SK-N-SH (cell line): ENCODE measurements at regions not wholly inside any gene's neighbourhood (a gene's known extent, or its start where the extent isn't known, plus 50 kb on each side); places are given as distances from the start of the nearest gene placed in this dataset.

Experiments used
- CTCF ChIA-PET: fragments of 300-600, 350-600 bp; formaldehyde crosslinking; extraction: SDS; loops from one replicate; lab custom pipeline; 2021; lab: Yijun Ruan, JAX
- POLR2A ChIA-PET: fragments of 350-600 bp; sonication (Branson Sonifier 250); formaldehyde crosslinking; extraction: SDS; loops from one replicate; lab custom pipeline; 2020; ENCODE audit warnings: antibody characterized with exemption, inconsistent platforms; lab: Yijun Ruan, JAX
- DNase-seq: peaks from one replicate; pipeline ENCODE4 v3.0.0; 2012
- H2AFZ ChIP-seq: fragments of 200-600 bp; sonication (generic); 2 replicates; pipeline ENCODE4 v1.8.1; 2016; ENCODE audit warnings: antibody characterized with exemption, mild to moderate bottlenecking, low read depth
- H3F3A ChIP-seq: fragments of 200-600 bp; sonication (generic); replicated peaks from 2 replicates; pipeline ENCODE3; 2016; ENCODE audit warnings: antibody characterized with exemption, mild to moderate bottlenecking; ENCODE audit not compliant: insufficient read depth
- H3K27ac ChIP-seq, 2 experiments: fragments of 200-500 bp in 1 of 2; fragments of 200-600 bp in 1 of 2; sonication (Bioruptor generic) in 1 of 2; sonication (generic), shearing (Covaris generic) in 1 of 2; 2 replicates each; pipeline versions ENCODE4 v1.5.1 to v1.6.1; 2014 to 2016; ENCODE audit warnings: low read depth in 2 of 2, inconsistent platforms in 1 of 2, low read length in 1 of 2, mild to moderate bottlenecking in 1 of 2, mixed read lengths in 1 of 2
- H3K27me3 ChIP-seq: fragments of 200-600 bp; sonication (generic), shearing (Covaris generic); 2 replicates; pipeline ENCODE4 v1.6.1; 2016; ENCODE audit warnings: mixed run types; ENCODE audit not compliant: insufficient read depth
- H3K36me3 ChIP-seq, 2 experiments: fragments of 200-500 bp in 1 of 2; fragments of 200-600 bp in 1 of 2; sonication (Bioruptor generic) in 1 of 2; sonication (generic) in 1 of 2; replicated peaks in 1 of 2; 2 replicates each; pipeline versions ENCODE3 to v1.5.1; 2014 to 2016; ENCODE audit warnings: low read length in 1 of 2, mild to moderate bottlenecking in 1 of 2; ENCODE audit not compliant: insufficient read depth in 2 of 2, control insufficient read depth in 1 of 2
- H3K4me1 ChIP-seq, 2 experiments: fragments of 200-500 bp in 1 of 2; fragments of 200-600 bp in 1 of 2; sonication (Bioruptor generic) in 1 of 2; sonication (generic), shearing (Covaris generic) in 1 of 2; 2 replicates each; pipeline versions ENCODE4 v1.5.1 to v1.6.1; 2014 to 2016; ENCODE audit warnings: low read depth in 1 of 2, low read length in 1 of 2, mixed run types in 1 of 2; ENCODE audit not compliant: insufficient read depth in 2 of 2, control insufficient read depth in 1 of 2
- H3K4me2 ChIP-seq: fragments of 200-600 bp; sonication (generic), shearing (Covaris generic); 2 replicates; pipeline ENCODE4 v1.6.1; 2017; ENCODE audit warnings: mixed run types
- H3K4me3 ChIP-seq, 2 experiments: fragments of 200-500 bp in 1 of 2; fragments of 200-600 bp in 1 of 2; sonication (Bioruptor generic) in 1 of 2; sonication (generic), shearing (Covaris generic) in 1 of 2; 2 replicates each; pipeline versions ENCODE4 v1.5.1 to v1.8.1; 2014 to 2016; ENCODE audit warnings: low read depth in 2 of 2, inconsistent platforms in 1 of 2, low read length in 1 of 2, mild to moderate bottlenecking in 1 of 2, mixed read lengths in 1 of 2, moderate library complexity in 1 of 2
- H3K79me2 ChIP-seq: fragments of 200-600 bp; sonication (generic); 2 replicates; pipeline ENCODE4 v1.8.1; 2017; ENCODE audit warnings: mild to moderate bottlenecking; ENCODE audit not compliant: insufficient read depth
- H3K9ac ChIP-seq: fragments of 200-600 bp; sonication (generic); 2 replicates; pipeline ENCODE4 v1.6.1; 2017; ENCODE audit warnings: mixed run types
- H3K9me2 ChIP-seq: fragments of 200-600 bp; sonication (generic); 2 replicates; pipeline ENCODE4 v1.6.1; 2017; ENCODE audit warnings: mixed run types
- H3K9me3 ChIP-seq: fragments of 200-600 bp; sonication (generic); 2 replicates; pipeline ENCODE4 v1.6.1; 2017; ENCODE audit warnings: mixed run types, mild to moderate bottlenecking, moderate library complexity
- H4K20me1 ChIP-seq: fragments of 200-600 bp; sonication (generic); 2 replicates; pipeline ENCODE4 v1.6.1; 2017; ENCODE audit warnings: mild to moderate bottlenecking, mixed run types; ENCODE audit not compliant: insufficient read depth
- FOSL2 ChIP-seq: IDR thresholded peaks from 2 replicates; pipeline ENCODE4 v1.4.0; 2012; ENCODE audit warnings: low read depth, mild to moderate bottlenecking, moderate library complexity, borderline replicate concordance
- FOXJ3 ChIP-seq: sonication (generic); formaldehyde crosslinking; IDR thresholded peaks from 2 replicates; pipeline ENCODE4 v1.5.1; 2020; ENCODE audit warnings: mild to moderate bottlenecking, missing genetic modification reagents
- FOXM1 ChIP-seq: IDR thresholded peaks from 2 replicates; pipeline ENCODE4 v1.4.0; 2012; ENCODE audit warnings: low read depth, mild to moderate bottlenecking
- GATA2 ChIP-seq: sonication (generic); formaldehyde crosslinking; IDR thresholded peaks from 2 replicates; pipeline ENCODE4 v1.5.0; 2020; ENCODE audit warnings: mild to moderate bottlenecking, missing genetic modification reagents
- JUND ChIP-seq: IDR thresholded peaks from 2 replicates; pipeline ENCODE4 v1.4.0; 2012
- NFIC ChIP-seq: IDR thresholded peaks from 2 replicates; pipeline ENCODE4 v1.4.0; 2012; ENCODE audit warnings: borderline replicate concordance
- RCOR1 ChIP-seq: fragments of 150-350 bp; IDR thresholded peaks from 2 replicates; pipeline ENCODE4 v1.6.1; 2017; ENCODE audit warnings: antibody characterized with exemption, low read length
- RXRA ChIP-seq: IDR thresholded peaks from 2 replicates; pipeline ENCODE4 v1.4.0; 2012; ENCODE audit warnings: low read depth, mild to moderate bottlenecking, borderline replicate concordance
- SMC3 ChIP-seq: IDR thresholded peaks from 2 replicates; pipeline ENCODE4 v1.6.1; 2012; ENCODE audit warnings: low read depth, low read length, improper control_type of control experiment
- TCF12 ChIP-seq: IDR thresholded peaks from 2 replicates; pipeline ENCODE4 v1.4.0; 2012
- TEAD4 ChIP-seq: IDR thresholded peaks from 2 replicates; pipeline ENCODE4 v1.4.0; 2012; ENCODE audit warnings: mild to moderate bottlenecking, borderline replicate concordance; ENCODE audit not compliant: insufficient read depth
- WGBS: methylation state at CpG from one replicate; pipeline ENCODE4 v1.1.6; 2017; ENCODE audit warnings: low lambda C conversion rate; 5-methylcytosine and 5-hydroxymethylcytosine counted together
- TF ChIP-seq, protein P1 (sequence below): IDR thresholded peaks from 2 replicates; pipeline ENCODE4 v1.4.0; 2012; ENCODE audit warnings: low read depth
- TF ChIP-seq, protein P2 (sequence below): IDR thresholded peaks from 2 replicates; pipeline ENCODE4; 2012
- TF ChIP-seq, protein P3 (sequence below): fragments of 200-600 bp; sonication (generic); IDR thresholded peaks from 2 replicates; pipeline ENCODE4 v1.6.1; 2017; ENCODE audit warnings: antibody characterized with exemption, mild to moderate bottlenecking, moderate library complexity
- TF ChIP-seq, protein P4 (sequence below): IDR thresholded peaks from 2 replicates; pipeline ENCODE4 v1.4.0; 2012; ENCODE audit warnings: low read depth, borderline replicate concordance
- TF ChIP-seq, protein P5 (sequence below): IDR thresholded peaks from 2 replicates; pipeline ENCODE4 v1.6.1; 2012; ENCODE audit warnings: mild to moderate bottlenecking, low read depth, low read length, moderate library complexity
- TF ChIP-seq, protein P6 (sequence below): fragments of 150-350 bp; IDR thresholded peaks from 2 replicates; pipeline ENCODE4 v1.6.1; 2016; ENCODE audit warnings: mild to moderate bottlenecking, low read depth, low read length

DNA sequence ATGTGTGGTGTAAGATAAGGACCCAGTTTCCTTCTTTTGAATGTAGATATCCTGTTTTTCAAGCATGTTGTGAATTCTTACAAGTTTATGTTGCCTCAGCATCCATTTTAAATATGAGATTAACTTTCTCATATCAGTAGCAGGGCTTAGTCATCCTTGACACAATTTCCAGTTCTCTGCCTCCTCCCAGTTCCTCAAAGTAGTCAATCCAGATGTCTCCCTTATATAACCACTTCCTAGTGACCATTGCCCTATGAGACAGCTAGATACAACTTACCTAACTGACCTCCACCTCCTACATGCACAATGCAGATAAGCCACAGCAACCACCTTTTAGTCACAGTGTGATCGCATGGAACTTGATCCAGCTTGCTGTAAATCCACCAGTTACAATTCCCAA is 269.2 kb upstream of the ZNF521 start:
- H3K9me2 ChIP-seq = no peaks in the 10 kb centered on the region
- no peak overlapping the region for H2AFZ ChIP-seq
- CTCF ChIA-PET = no interaction called here
- H3K27ac ChIP-seq = no peak overlapping the region
- no peaks in the 10 kb centered on the region for H3K9me3 ChIP-seq
- no peaks in the 10 kb centered on the region for H3K79me2 ChIP-seq
- POLR2A ChIA-PET = no interaction called here
- H3K4me2 ChIP-seq = no peak overlapping the region
- TF ChIP-seq FOXM1 (no peak), GATA2 (CRISPR knock-in tag) (no peak), NFIC (no peak), TCF12 (no peak), RXRA (no peak), RCOR1 (no peak), FOXJ3 (CRISPR knock-in tag) (no peak), JUND (no peak), SMC3 (no peak), FOSL2 (no peak), TEAD4 (no peak)
- TF ChIP-seq, protein P1, sequence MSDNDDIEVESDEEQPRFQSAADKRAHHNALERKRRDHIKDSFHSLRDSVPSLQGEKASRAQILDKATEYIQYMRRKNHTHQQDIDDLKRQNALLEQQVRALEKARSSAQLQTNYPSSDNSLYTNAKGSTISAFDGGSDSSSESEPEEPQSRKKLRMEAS = no peak
- TF ChIP-seq, protein P2, sequence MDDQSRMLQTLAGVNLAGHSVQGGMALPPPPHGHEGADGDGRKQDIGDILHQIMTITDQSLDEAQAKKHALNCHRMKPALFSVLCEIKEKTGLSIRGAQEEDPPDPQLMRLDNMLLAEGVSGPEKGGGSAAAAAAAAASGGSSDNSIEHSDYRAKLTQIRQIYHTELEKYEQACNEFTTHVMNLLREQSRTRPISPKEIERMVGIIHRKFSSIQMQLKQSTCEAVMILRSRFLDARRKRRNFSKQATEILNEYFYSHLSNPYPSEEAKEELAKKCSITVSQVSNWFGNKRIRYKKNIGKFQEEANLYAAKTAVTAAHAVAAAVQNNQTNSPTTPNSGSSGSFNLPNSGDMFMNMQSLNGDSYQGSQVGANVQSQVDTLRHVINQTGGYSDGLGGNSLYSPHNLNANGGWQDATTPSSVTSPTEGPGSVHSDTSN = no peak
- TF ChIP-seq, protein P3, sequence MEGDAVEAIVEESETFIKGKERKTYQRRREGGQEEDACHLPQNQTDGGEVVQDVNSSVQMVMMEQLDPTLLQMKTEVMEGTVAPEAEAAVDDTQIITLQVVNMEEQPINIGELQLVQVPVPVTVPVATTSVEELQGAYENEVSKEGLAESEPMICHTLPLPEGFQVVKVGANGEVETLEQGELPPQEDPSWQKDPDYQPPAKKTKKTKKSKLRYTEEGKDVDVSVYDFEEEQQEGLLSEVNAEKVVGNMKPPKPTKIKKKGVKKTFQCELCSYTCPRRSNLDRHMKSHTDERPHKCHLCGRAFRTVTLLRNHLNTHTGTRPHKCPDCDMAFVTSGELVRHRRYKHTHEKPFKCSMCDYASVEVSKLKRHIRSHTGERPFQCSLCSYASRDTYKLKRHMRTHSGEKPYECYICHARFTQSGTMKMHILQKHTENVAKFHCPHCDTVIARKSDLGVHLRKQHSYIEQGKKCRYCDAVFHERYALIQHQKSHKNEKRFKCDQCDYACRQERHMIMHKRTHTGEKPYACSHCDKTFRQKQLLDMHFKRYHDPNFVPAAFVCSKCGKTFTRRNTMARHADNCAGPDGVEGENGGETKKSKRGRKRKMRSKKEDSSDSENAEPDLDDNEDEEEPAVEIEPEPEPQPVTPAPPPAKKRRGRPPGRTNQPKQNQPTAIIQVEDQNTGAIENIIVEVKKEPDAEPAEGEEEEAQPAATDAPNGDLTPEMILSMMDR = no peak
- TF ChIP-seq, protein P4, sequence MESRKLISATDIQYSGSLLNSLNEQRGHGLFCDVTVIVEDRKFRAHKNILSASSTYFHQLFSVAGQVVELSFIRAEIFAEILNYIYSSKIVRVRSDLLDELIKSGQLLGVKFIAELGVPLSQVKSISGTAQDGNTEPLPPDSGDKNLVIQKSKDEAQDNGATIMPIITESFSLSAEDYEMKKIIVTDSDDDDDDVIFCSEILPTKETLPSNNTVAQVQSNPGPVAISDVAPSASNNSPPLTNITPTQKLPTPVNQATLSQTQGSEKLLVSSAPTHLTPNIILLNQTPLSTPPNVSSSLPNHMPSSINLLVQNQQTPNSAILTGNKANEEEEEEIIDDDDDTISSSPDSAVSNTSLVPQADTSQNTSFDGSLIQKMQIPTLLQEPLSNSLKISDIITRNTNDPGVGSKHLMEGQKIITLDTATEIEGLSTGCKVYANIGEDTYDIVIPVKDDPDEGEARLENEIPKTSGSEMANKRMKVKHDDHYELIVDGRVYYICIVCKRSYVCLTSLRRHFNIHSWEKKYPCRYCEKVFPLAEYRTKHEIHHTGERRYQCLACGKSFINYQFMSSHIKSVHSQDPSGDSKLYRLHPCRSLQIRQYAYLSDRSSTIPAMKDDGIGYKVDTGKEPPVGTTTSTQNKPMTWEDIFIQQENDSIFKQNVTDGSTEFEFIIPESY = no peak
- TF ChIP-seq, protein P5, sequence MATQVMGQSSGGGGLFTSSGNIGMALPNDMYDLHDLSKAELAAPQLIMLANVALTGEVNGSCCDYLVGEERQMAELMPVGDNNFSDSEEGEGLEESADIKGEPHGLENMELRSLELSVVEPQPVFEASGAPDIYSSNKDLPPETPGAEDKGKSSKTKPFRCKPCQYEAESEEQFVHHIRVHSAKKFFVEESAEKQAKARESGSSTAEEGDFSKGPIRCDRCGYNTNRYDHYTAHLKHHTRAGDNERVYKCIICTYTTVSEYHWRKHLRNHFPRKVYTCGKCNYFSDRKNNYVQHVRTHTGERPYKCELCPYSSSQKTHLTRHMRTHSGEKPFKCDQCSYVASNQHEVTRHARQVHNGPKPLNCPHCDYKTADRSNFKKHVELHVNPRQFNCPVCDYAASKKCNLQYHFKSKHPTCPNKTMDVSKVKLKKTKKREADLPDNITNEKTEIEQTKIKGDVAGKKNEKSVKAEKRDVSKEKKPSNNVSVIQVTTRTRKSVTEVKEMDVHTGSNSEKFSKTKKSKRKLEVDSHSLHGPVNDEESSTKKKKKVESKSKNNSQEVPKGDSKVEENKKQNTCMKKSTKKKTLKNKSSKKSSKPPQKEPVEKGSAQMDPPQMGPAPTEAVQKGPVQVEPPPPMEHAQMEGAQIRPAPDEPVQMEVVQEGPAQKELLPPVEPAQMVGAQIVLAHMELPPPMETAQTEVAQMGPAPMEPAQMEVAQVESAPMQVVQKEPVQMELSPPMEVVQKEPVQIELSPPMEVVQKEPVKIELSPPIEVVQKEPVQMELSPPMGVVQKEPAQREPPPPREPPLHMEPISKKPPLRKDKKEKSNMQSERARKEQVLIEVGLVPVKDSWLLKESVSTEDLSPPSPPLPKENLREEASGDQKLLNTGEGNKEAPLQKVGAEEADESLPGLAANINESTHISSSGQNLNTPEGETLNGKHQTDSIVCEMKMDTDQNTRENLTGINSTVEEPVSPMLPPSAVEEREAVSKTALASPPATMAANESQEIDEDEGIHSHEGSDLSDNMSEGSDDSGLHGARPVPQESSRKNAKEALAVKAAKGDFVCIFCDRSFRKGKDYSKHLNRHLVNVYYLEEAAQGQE = no peak
- TF ChIP-seq, protein P6, sequence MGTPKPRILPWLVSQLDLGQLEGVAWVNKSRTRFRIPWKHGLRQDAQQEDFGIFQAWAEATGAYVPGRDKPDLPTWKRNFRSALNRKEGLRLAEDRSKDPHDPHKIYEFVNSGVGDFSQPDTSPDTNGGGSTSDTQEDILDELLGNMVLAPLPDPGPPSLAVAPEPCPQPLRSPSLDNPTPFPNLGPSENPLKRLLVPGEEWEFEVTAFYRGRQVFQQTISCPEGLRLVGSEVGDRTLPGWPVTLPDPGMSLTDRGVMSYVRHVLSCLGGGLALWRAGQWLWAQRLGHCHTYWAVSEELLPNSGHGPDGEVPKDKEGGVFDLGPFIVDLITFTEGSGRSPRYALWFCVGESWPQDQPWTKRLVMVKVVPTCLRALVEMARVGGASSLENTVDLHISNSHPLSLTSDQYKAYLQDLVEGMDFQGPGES = no peak
- no peaks in the 10 kb centered on the region for H3K4me1 ChIP-seq
- no peaks in the 10 kb centered on the region for H3K27me3 ChIP-seq
- 91% methylated on average over 1 of the region's 1 CpG for WGBS
- no peak for DNase-seq
- no peak overlapping the region for H3K4me3 ChIP-seq
- H3F3A ChIP-seq = no peaks in the 10 kb centered on the region
- H3K36me3 ChIP-seq = no peaks in the 10 kb centered on the region
- no peak overlapping the region for H3K9ac ChIP-seq
- H4K20me1 ChIP-seq = no peaks in the 10 kb centered on the region
